B cell (primary cell): ENCODE measurements at regions not wholly inside any gene's neighbourhood (a gene's known extent, or its start where the extent isn't known, plus 50 kb on each side); places are given as distances from the start of the nearest gene placed in this dataset.

Source experiments
- ATAC-seq: fragments of 200-7000 bp; cut with Tn5 transposase; one replicate; pipeline ENCODE4 v1.10.0; 2021; ENCODE audit warnings: low read depth, mild to moderate bottlenecking, moderate number of reproducible peaks, moderate library complexity
- CTCF ChIA-PET: fragments of 350-600 bp; sonication (Branson Sonifier 250); formaldehyde crosslinking; loops from one replicate; lab custom pipeline; 2021; ENCODE audit warnings: antibody characterized with exemption, inconsistent platforms; lab: Charles Lee
- POLR2A ChIA-PET: fragments of 350-600 bp; sonication (Branson Sonifier 250); formaldehyde crosslinking; loops from one replicate; lab custom pipeline; 2021; ENCODE audit warnings: antibody characterized with exemption; lab: Charles Lee
- DNase-seq: peaks from one replicate; pipeline ENCODE4 v3.0.0; 2013
- H2AFZ ChIP-seq: 2 replicates; pipeline ENCODE4 v1.6.1; 2012; ENCODE audit warnings: mild to moderate bottlenecking, low read depth, low read length; ENCODE audit not compliant: insufficient read depth, poor library complexity, severe bottlenecking
- H3K27ac ChIP-seq, 2 donors: 1 replicate in 1 of 2; 2 replicates in 1 of 2; pipeline ENCODE4 v1.5.1; 2012 to 2013; ENCODE audit warnings: low read length in 2 of 2, mild to moderate bottlenecking in 2 of 2, moderate library complexity in 1 of 2
- H3K27me3 ChIP-seq, 4 experiments: fragments of 200-600 bp in 1 of 4; sonication (generic) in 1 of 4; replicated peaks in 1 of 4; 1 replicate in 2 of 4; 2 replicates in 2 of 4; pipeline versions ENCODE4 v1.6.1 to v1.7.0; 2013 to 2016; ENCODE audit warnings: low read length in 3 of 4, mild to moderate bottlenecking in 2 of 4, mixed read lengths in 1 of 4, moderate library complexity in 1 of 4; ENCODE audit not compliant: insufficient read depth in 4 of 4, control insufficient read depth in 3 of 4; ENCODE audit errors: control extremely low read depth in 1 of 4
- H3K36me3 ChIP-seq, 2 experiments: replicated peaks in 1 of 2; 1 replicate in 1 of 2; 2 replicates in 1 of 2; pipeline versions ENCODE4 v1.6.1 to v1.7.1; 2013; ENCODE audit warnings: low read length in 1 of 2; ENCODE audit not compliant: insufficient read depth in 2 of 2, control insufficient read depth in 1 of 2; ENCODE audit errors: control extremely low read depth in 1 of 2, extremely low read depth in 1 of 2
- H3K4me1 ChIP-seq, 2 donors: fragments of 200-600 bp in 1 of 2; sonication (generic) in 1 of 2; 1 replicate in 1 of 2; 2 replicates in 1 of 2; pipeline versions ENCODE4 v1.5.1 to v1.6.1; 2013 to 2017; ENCODE audit warnings: low read length in 2 of 2; ENCODE audit not compliant: control insufficient read depth in 2 of 2, insufficient read depth in 2 of 2
- H3K4me2 ChIP-seq: replicated peaks from 2 replicates; pipeline ENCODE3; 2012; ENCODE audit warnings: mild to moderate bottlenecking, low read depth, low read length; ENCODE audit not compliant: poor library complexity, severe bottlenecking
- H3K4me3 ChIP-seq, 5 experiments: fragments of 200-600 bp in 1 of 5; sonication (generic) in 1 of 5; 1 replicate in 3 of 5; 2 replicates in 2 of 5; pipeline versions ENCODE4 v1.5.1 to v1.7.0; 2011 to 2016; ENCODE audit warnings: low read length in 4 of 5, mild to moderate bottlenecking in 4 of 5, low read depth in 2 of 5, control low read depth in 1 of 5, moderate library complexity in 1 of 5; ENCODE audit not compliant: insufficient read depth in 1 of 5; ENCODE audit errors: control extremely low read depth in 1 of 5, extremely low read depth in 1 of 5
- H3K79me2 ChIP-seq: fragments of 200-600 bp; sonication (generic); one replicate; pipeline ENCODE4 v1.6.0; 2016; ENCODE audit warnings: low read length; ENCODE audit not compliant: control insufficient read depth, insufficient read depth
- H3K9ac ChIP-seq: fragments of 200-600 bp; sonication (generic); 2 replicates; pipeline ENCODE4 v1.6.1; 2017; ENCODE audit warnings: mild to moderate bottlenecking, low read length, moderate library complexity
- H3K9me3 ChIP-seq, 3 donors: one replicate each; pipeline versions ENCODE4 v1.6.1 to v1.7.1; 2013; ENCODE audit warnings: low read length in 2 of 3; ENCODE audit not compliant: control insufficient read depth in 2 of 3, insufficient read depth in 1 of 3; ENCODE audit errors: control extremely low read depth in 1 of 3
- H4K20me1 ChIP-seq: 2 replicates; pipeline ENCODE4 v1.6.0; 2012; ENCODE audit warnings: mild to moderate bottlenecking, low read length; ENCODE audit not compliant: insufficient read depth, control insufficient read depth, poor library complexity, severe bottlenecking
- H3K27ac Mint-ChIP-seq: one replicate; pipeline ENCODE4 v1.8.0; 2021; ENCODE audit warnings: mixed read lengths
- H3K27me3 Mint-ChIP-seq: one replicate; pipeline ENCODE4 v1.8.0; 2021; ENCODE audit warnings: mixed read lengths
- H3K4me1 Mint-ChIP-seq: one replicate; pipeline ENCODE4 v1.8.0; 2021; ENCODE audit warnings: mixed read lengths
- H3K4me3 Mint-ChIP-seq: one replicate; pipeline ENCODE4 v1.8.0; 2021; ENCODE audit warnings: mixed read lengths
- H3K9me3 Mint-ChIP-seq: one replicate; pipeline ENCODE4 v1.8.0; 2022; ENCODE audit warnings: mixed read lengths; ENCODE audit not compliant: insufficient read depth
- CTCF ChIP-seq: fragments of 200-600 bp; IDR thresholded peaks from one replicate; pipeline ENCODE4 v1.8.0; 2022; ENCODE audit warnings: antibody characterized with exemption, mild to moderate bottlenecking
- EZH2 ChIP-seq: IDR thresholded peaks from 2 replicates; pipeline ENCODE4 v1.6.1; 2012; ENCODE audit warnings: borderline replicate concordance, low read depth, mild to moderate bottlenecking, moderate library complexity, low read length; ENCODE audit not compliant: insufficient read depth, poor library complexity, severe bottlenecking
- WGBS: methylation state at CpG from one replicate; pipeline ENCODE4 v1.1.5; 2013; ENCODE audit warnings: missing lambda C conversion rate; ENCODE audit not compliant: insufficient coverage; 5-methylcytosine and 5-hydroxymethylcytosine counted together
- intact Hi-C: fragments of 100-400 bp; cut with micrococcal nuclease; formaldehyde crosslinking; loops from one replicate; pipeline ENCODE4 v1.10.0; 2022

GRCh38 chr17:77698903-77699623, 259.4 kb upstream of the TNRC6C start:
- Mint-ChIP-seq H3K27ac (no peak overlapping the region), H3K27me3 (peaks cover 41% of the 10 kb centered on the region), H3K4me3 (no peak overlapping the region), H3K4me1 (no peaks in the 10 kb centered on the region), H3K9me3 (peaks cover 18% of the 10 kb centered on the region)
- Histone ChIP-seq H3K36me3 (no peaks in the 10 kb centered on the region), H3K27ac (no peak overlapping the region), H3K9ac (no peak overlapping the region), H3K4me1 (no peaks in the 10 kb centered on the region), H2AFZ (no peak overlapping the region), H3K4me3 (no peak overlapping the region), H4K20me1 (no peaks in the 10 kb centered on the region), H3K79me2 (no peaks in the 10 kb centered on the region), H3K9me3 (peaks cover 4 to 27% (median 24%) of the 10 kb centered on the region in 3 donors), H3K27me3 (peaks cover 0 to 31% (median 9%) of the 10 kb centered on the region in 4 experiments), H3K4me2 (no peak overlapping the region)
- TF ChIP-seq CTCF (no peak), EZH2 (no peak)
- intact Hi-C loops = no loop called here
- DNase-seq (no peak), ATAC-seq (no peak)
- 87% methylated on average over 11 of the region's 21 CpGs for WGBS
- ChIA-PET POLR2A (no interaction called here), CTCF (no interaction called here)

GRCh38 chr17:77700165-77700881, 258.2 kb upstream of the TNRC6C start:
- no peak for DNase-seq
- no peak for ATAC-seq
- Histone ChIP-seq H3K27ac (no peak overlapping the region), H2AFZ (no peak overlapping the region), H4K20me1 (no peaks in the 10 kb centered on the region), H3K4me2 (no peak overlapping the region), H3K27me3 (peaks cover 0 to 22% (median 9%) of the 10 kb centered on the region in 4 experiments), H3K4me1 (no peaks in the 10 kb centered on the region), H3K9ac (no peak overlapping the region), H3K79me2 (no peaks in the 10 kb centered on the region), H3K36me3 (no peaks in the 10 kb centered on the region), H3K9me3 (peaks cover 4 to 38% (median 36%) of the 10 kb centered on the region in 3 donors), H3K4me3 (no peak overlapping the region)
- no peak overlapping the region for H3K27ac Mint-ChIP-seq
- 92% methylated on average over 13 of the region's 13 CpGs for WGBS
- H3K27me3 Mint-ChIP-seq = peaks cover 35% of the 10 kb centered on the region
- H3K4me1 Mint-ChIP-seq = no peaks in the 10 kb centered on the region
- TF ChIP-seq CTCF (no peak), EZH2 (no peak)
- H3K4me3 Mint-ChIP-seq = no peak overlapping the region
- ChIA-PET POLR2A (no interaction called here), CTCF (no interaction called here)
- H3K9me3 Mint-ChIP-seq = peaks cover 24% of the 10 kb centered on the region
- intact Hi-C loops = no loop called here
